Stimulated activated naive CD8-positive, alpha-beta T cell treated with anti-CD3 and anti-CD28 coated beads, Interleukin-15, Interleukin-2, amounts not matched to agents 100 U/mL and 50 U/mL, for 24 hours (primary cell): ENCODE measurements at regions not wholly inside any gene's neighbourhood (a gene's known extent, or its start where the extent isn't known, plus 50 kb on each side); places are given as distances from the start of the nearest gene placed in this dataset.
A peak's percentile ranks its signal among the peaks of the same experiment; 100 is the strongest.
"Not testable (repeated sequence)": the region's sequence is repeated elsewhere in the genome, so short reads cannot be mapped to it uniquely, and the experiment has no call there.

Source experiments
- ATAC-seq: fragments of 150-1000 bp; cut with Tn5 transposase; one replicate; pipeline ENCODE4 v1.10.0; 2021
- DNase-seq: peaks from one replicate; pipeline ENCODE4 v3.0.0; 2021

GRCh38 chr6:113755449-113756289 lies 101.5 kb upstream of the MARCKS start:
- DNase-seq (no peak), ATAC-seq (no peak)

- DNase-seq (no peak), ATAC-seq (no peak)
Observed at GRCh38 chr6:113756290-113756665, 100.9 kb upstream of the MARCKS start.

DNA sequence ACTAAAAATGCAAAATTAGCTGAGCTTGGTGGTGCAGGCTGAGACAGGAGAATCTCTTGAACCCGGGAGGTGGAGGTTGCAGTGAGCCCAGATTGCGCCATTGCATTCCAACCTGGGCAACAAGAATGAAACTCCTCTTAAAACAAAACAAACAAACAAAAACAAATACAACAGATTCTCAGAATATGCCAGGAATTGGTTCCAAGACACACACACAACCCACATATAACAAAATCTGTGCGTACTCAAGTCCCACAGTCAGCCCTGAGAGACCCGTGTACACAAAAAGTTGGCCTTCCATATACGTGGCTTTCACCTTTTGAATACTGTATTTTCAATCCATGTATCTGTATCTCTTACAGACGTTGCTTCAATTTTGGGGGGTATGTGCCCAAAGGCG lies 98.9 kb upstream of the MARCKS start:
- no peak for ATAC-seq
- no peak for DNase-seq

DNA sequence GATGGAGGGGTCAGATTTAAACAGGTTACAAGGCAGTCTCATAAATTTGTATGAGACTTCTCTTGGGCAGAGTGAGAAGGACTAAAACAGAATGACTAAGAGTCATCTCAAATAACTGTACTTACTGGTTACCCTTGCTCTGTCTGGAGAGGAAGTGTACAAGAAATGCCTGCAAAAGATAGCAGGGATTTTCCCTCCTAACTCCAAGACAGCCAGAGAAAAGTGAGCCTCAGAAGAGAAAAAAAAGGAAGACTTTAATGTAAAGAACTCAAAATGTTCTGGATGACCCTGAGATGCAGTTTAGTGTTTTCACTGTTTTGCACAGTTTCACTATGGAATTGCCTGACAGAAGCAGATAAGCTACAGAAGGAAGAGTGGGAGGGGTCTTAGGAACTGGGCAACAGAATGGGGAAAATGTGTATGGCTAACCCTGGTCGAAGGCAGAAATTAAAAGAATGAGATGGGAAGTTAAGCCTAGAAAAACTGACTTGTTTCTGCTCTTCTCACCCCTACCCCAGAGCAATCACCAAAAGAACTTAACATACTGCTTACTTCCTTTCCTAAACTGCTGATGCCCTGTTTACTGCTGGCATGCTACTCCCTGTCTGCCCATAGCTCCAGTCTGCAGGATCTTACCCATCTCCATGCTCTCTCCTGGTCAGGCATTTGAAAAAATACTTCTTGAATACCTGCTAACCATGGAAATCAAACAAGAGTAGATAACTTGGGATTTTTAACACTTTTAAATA lies 98.1 kb upstream of the MARCKS start:
- no peak for DNase-seq
- no peak for ATAC-seq

DNA sequence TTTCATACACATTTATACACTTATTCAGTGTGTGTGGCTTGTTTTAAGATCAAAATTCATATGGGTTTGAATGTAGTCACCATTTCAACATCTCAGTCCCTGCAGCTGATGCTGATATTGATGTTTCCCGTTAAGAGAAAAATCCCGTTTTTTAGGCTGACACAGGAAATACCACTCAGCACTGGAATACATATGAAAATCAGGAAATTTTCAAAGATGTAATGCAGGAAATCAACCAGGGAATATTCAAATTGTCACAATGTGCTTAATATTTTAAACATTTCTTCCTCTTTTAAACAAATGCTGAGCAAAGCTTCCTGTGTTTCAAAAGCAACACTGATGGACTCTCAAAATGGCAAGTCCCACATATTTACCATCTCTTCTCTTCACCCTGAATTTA lies 94.5 kb upstream of the MARCKS start:
- no peak for DNase-seq
- ATAC-seq: no peak

- ATAC-seq (no peak), DNase-seq (no peak)
Observed at GRCh38 chr6:113763311-113763766, 93.8 kb upstream of the MARCKS start.

- peak; percentile 61 for ATAC-seq
- no peak for DNase-seq
Observed at GRCh38 chr6:113763876-113764275, 93.3 kb upstream of the MARCKS start.

DNA sequence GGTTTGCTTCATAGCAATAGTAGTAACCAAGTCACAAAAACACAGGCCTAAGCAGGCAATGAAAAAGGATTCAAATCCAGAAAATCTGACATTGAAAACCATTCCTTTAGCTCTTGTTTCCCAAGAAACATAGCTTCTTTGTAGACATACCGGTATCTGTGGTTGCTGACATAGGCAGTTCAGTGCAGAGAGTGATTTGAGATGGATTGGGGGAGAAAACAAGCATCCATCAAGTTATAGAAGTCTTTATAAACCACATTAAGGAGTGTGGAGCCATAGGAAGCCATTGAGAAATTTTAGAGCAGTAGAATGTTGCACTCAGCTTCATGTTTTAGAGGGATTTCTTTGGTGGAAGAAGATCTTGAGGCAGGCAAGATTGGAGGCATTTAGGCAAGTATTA lies 91.2 kb upstream of the MARCKS start:
- DNase-seq: no peak

DNA sequence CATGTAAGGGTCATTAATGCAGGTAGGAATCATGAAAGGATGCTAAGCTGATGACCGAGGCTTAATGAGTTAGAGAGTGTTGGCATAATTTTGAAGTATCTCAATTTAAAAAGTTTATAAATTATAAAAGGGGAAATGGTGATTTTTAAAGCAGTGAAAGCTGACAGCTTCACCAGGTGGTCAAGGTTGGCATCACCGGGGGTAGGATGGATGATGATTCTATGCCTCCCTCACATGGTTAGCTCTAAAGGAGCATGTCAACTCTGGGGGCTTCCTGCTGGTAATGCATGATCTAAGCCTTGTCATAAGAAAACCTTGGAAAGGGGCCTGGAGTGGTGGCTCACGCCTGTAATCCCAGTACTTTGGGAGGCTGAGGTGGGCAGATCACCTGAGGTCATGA lies 89.2 kb upstream of the MARCKS start:
- no peak for DNase-seq
- no peak for ATAC-seq

More for the DNA sequence above, 91.2 kb upstream of the MARCKS start:
- no peak for ATAC-seq

DNA sequence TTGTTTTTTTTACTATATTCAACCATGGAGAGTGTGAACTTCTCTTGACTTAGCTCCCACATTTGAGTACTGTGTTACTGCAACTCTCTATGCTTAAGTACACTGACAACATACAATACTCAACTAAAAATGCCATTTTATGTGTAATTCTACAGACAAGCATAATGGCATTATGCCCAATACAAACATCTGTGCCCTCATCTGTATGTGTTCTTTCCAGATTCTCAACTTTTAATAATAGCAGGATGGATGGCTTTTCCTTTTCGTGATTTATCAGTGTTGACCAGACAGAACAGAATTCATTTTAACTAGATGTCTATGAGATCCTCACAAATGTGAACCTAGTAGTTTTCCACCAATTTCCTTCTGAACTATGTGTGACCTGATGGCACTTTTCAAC lies 84.2 kb upstream of the MARCKS start:
- ATAC-seq: no peak

DNA sequence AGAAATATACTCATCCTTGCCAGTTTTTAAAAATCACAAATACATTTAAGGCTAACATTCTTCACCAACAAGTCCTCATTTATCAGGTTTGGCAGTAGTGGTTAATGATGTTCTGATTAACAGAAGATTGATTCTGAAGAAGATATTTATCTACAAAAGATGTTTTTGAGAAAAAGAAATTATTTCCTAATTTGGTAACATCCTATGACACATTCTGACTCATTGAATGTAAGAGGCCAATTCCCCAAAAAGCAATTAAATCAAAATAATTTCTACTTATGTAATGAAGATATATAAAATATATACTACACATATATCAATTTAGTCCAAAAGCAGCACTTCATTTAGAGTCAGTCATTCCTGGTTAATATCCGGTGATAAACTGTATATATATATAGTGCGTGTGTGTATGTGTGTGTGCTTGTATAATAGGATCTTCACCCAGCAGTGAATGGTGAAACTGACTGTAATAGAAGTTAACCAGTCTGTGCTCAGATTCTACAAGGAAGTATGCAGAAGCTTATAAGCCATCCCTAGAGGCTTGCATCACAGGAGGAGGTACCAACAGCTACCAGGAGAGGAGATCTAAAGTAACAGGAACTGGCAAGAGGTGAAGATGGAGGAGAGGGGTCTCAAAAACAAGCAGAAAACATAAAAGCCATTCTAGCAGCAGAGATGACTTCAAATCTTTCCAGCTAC lies 82.9 kb upstream of the MARCKS start:
- DNase-seq: no peak
- no peak for ATAC-seq

More for the DNA sequence above, 84.2 kb upstream of the MARCKS start:
- no peak for DNase-seq

- ATAC-seq (no peak), DNase-seq (no peak)
Observed at GRCh38 chr6:113776998-113777397, 80.1 kb upstream of the MARCKS start.

- no peak for ATAC-seq
- no peak for DNase-seq
Observed at GRCh38 chr6:113777601-113778000, 79.5 kb upstream of the MARCKS start.

DNA sequence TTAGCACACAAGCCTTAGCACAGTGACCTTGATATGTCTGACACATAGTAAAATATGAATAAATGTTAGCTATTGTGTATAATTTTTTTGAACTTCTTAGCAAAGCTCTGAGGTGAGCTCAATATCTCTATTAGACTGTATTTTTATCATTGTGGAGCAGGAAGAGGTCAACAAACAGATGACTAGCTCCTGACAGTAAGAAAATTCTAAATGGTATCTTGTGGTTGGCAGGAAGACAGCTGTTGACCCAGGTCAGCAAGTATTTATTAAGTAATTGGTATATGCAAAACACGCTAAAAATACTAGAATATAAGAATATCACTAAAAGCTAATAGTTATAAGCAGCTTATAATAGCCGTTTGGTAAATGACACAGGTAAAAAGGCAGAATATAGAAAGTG lies 77.5 kb upstream of the MARCKS start:
- DNase-seq: no peak
- no peak for ATAC-seq

DNA sequence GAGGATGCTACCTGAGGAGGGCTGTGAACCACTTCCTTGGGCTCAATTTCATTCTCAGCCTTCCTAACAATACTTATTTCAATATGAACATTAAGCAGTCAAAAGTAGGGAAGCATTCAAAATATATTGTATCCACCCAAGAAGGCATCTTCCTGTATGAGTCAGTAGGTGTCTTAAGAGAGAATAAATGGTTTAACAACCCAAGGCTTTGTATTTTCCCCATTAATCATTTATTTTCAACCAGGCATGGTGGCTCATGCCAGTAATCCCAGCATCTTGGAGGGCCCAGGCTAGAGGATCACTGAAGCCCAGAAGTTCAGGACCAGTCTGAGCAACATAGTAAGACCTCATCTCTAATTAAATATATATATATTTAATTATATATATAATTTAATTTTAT lies 74.5 kb upstream of the MARCKS start:
- ATAC-seq (no peak), DNase-seq (no peak)

DNA sequence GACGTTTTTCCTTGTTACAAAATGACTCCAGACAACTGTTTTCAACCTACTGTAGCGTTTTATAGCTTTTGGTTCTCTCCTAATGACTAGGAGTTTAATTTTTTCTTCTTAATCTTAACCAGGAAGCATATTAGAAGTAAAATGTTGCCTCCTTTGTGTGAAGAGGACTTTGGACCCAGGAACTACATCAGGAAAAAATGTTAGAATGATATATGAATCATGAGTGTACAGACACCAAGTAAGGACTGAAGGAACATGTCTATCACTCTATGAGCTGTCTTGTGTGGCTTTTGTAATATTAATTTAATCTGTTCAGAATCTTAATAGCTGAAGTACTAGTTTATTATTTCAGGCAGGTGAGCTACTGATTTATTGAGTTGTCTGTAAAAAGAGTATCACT lies 71.0 kb upstream of the MARCKS start:
- no peak for ATAC-seq
- no peak for DNase-seq

- ATAC-seq (no peak), DNase-seq (no peak)
Observed at GRCh38 chr6:113788586-113788985, 68.6 kb upstream of the MARCKS start.

DNA sequence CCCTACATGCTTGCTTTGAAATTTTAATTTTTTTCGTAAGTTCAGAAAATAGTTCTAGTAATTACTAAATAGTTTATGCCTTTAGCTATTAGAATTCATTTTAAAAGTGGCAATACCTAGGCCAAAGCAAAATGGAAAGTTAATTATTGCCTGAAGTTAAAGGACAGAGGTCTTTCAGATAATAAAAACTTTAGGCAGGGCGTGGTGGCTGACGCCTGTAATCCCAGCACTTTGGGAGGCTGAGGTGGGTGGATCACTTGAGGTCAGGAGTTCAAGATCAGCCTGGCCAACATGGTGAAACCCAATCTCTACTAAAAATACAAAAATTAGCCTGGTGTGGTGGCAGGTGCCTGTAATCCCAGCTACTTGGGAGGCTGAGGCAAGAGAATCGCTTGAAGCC lies 65.9 kb upstream of the MARCKS start:
- DNase-seq: not testable (repeated sequence)

GRCh38 chr6:113795371-113795770 lies 61.8 kb upstream of the MARCKS start:
- DNase-seq, ATAC-seq: not testable (repeated sequence)

More for the DNA sequence above, 65.9 kb upstream of the MARCKS start:
- ATAC-seq: not testable (repeated sequence)

DNA sequence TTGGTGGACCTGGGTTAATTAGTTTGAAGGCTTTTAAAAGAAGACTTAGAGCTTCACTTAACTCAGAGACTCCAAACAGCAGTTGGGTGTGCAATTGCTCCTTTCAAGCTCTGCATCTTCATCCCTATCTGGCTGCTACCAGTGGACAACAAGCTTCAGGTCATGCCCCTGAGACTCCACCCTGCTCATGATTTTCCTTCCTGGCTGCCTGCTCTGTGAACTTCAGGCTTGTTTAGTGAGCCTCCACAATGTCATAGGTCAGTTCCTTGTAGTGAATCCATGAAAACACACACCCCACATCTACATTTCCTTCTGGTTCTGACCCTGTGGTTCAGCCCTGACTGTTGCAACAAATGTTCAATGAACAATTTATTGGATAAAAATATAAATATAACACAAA lies 61.1 kb upstream of the MARCKS start:
- no peak for ATAC-seq

GRCh38 chr6:113802779-113803178 lies 54.4 kb upstream of the MARCKS start:
- ATAC-seq (no peak), DNase-seq (no peak)

More for the DNA sequence above, 61.1 kb upstream of the MARCKS start:
- DNase-seq: no peak

DNA sequence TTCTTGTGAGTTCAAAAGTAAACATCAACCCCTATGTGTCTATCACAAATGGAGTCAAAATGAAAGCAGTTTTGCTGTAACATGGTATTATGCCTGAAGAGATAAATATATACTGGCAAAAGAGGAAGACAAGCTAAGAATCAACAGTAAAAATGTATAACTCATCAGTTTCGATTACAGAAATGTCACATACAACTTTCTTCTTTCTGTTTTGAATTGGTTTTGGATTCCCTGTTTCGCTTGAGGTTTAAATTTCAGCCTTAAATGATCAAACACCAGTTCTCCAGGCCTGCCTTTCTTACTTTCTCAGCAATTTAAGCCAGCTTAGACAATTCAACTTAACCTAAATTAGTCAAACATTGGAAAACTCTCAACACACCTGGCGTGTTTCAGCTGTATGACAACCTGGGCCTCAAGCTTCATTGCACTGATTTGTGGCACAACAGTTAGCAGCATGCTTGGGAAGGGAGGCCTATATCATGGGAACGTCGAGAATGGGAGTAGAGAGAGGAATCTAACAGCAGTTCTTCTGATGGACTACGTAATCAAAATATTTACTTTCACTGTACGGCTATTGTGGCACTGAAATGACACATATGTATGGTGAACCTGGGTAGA lies 51.9 kb upstream of the MARCKS start:
- ATAC-seq (peak; percentile 19), DNase-seq (no peak)
